SU-DHL-6 (cell line): ENCODE measurements at regions not wholly inside any gene's neighbourhood (a gene's known extent, or its start where the extent isn't known, plus 50 kb on each side); places are given as distances from the start of the nearest gene placed in this dataset.

ENCODE experiments used
- H2AFZ ChIP-seq: fragments of 200-600 bp; sonication (generic); 2 replicates; pipeline ENCODE4 v1.6.1; 2014; ENCODE audit warnings: low read depth, mild to moderate bottlenecking, moderate library complexity, mixed read lengths, antibody characterized with exemption, low read length; ENCODE audit not compliant: severe bottlenecking
- H3F3A ChIP-seq: fragments of 200-600 bp; shearing (Covaris generic); 2 replicates; pipeline ENCODE4 v1.6.0; 2016; ENCODE audit warnings: antibody characterized with exemption, mild to moderate bottlenecking; ENCODE audit not compliant: insufficient read depth
- H3K27ac ChIP-seq: fragments of 200-600 bp; sonication (generic); 2 replicates; pipeline ENCODE4 v1.5.1; 2016; ENCODE audit warnings: low read depth, mild to moderate bottlenecking, low read length, moderate library complexity, mixed read lengths
- H3K27me3 ChIP-seq: fragments of 200-600 bp; sonication (generic), shearing (Covaris generic); 2 replicates; pipeline ENCODE4 v1.6.0; 2014; ENCODE audit warnings: mild to moderate bottlenecking, low read length
- H3K36me3 ChIP-seq: fragments of 200-600 bp; sonication (generic); 2 replicates; pipeline ENCODE4 v1.6.1; 2014; ENCODE audit warnings: mild to moderate bottlenecking, low read length, mixed read lengths
- H3K4me2 ChIP-seq: fragments of 300-600, 200-600 bp; shearing (Covaris generic), sonication (generic); 2 replicates; pipeline ENCODE4 v1.6.0; 2014; ENCODE audit warnings: low read length, low read depth, mild to moderate bottlenecking; ENCODE audit not compliant: poor library complexity, severe bottlenecking
- H3K4me3 ChIP-seq: fragments of 200-600 bp; sonication (generic); 2 replicates; pipeline ENCODE4 v1.5.1; 2014; ENCODE audit warnings: antibody characterized with exemption, low read length, mild to moderate bottlenecking, mixed read lengths; ENCODE audit not compliant: insufficient read depth, poor library complexity, severe bottlenecking
- H3K79me2 ChIP-seq: fragments of 200-600 bp; sonication (generic); 2 replicates; pipeline ENCODE4 v1.6.1; 2014; ENCODE audit warnings: mild to moderate bottlenecking, low read length, moderate library complexity; ENCODE audit not compliant: insufficient read depth
- H3K9ac ChIP-seq: fragments of 200-600 bp; sonication (generic); 2 replicates; pipeline ENCODE4 v1.7.0; 2014; ENCODE audit warnings: mild to moderate bottlenecking, low read length
- H3K9me2 ChIP-seq: fragments of 200-600 bp; sonication (generic); replicated peaks from 2 replicates; pipeline ENCODE4 v1.6.1; 2014; ENCODE audit warnings: low read length; ENCODE audit not compliant: insufficient read depth
- H3K9me3 ChIP-seq: fragments of 200-600 bp; sonication (generic); 2 replicates; pipeline ENCODE4 v1.6.1; 2014; ENCODE audit warnings: low read length, mixed read lengths; ENCODE audit not compliant: insufficient read depth
- H4K20me1 ChIP-seq: fragments of 200-600 bp; sonication (generic); 2 replicates; pipeline ENCODE4 v1.6.1; 2014; ENCODE audit warnings: low read depth, mild to moderate bottlenecking, antibody characterized with exemption, low read length, moderate library complexity, mixed read lengths
- EZH2phosphoT487 ChIP-seq: fragments of 200-600 bp; sonication (generic), shearing (Covaris generic); conservative IDR thresholded peaks from 2 replicates; pipeline ENCODE4 v1.6.1; 2018; ENCODE audit warnings: mild to moderate bottlenecking, antibody characterized with exemption, low read length, moderate library complexity, mixed read lengths
- TF ChIP-seq, protein P1 (sequence below): fragments of 200-600 bp; sonication (generic); IDR thresholded peaks from one replicate; pipeline ENCODE4 v1.5.1; 2017; ENCODE audit warnings: antibody characterized with exemption, mild to moderate bottlenecking, low read length, moderate library complexity; ENCODE audit not compliant: insufficient read depth, poor library complexity, severe bottlenecking

- Histone ChIP-seq H3K36me3 (no peaks in the 10 kb centered on the region), H3K4me3 (no peak overlapping the region), H2AFZ (no peak overlapping the region), H3K27ac (no peak overlapping the region), H4K20me1 (no peaks in the 10 kb centered on the region), H3K9ac (no peak overlapping the region), H3K4me2 (no peak overlapping the region), H3K27me3 (no peaks in the 10 kb centered on the region), H3K79me2 (no peaks in the 10 kb centered on the region), H3K9me2 (no peaks in the 10 kb centered on the region; the same call in 1 of the 2 replicates), H3F3A (no peaks in the 10 kb centered on the region), H3K9me3 (no peaks in the 10 kb centered on the region)
- TF ChIP-seq, protein P1, sequence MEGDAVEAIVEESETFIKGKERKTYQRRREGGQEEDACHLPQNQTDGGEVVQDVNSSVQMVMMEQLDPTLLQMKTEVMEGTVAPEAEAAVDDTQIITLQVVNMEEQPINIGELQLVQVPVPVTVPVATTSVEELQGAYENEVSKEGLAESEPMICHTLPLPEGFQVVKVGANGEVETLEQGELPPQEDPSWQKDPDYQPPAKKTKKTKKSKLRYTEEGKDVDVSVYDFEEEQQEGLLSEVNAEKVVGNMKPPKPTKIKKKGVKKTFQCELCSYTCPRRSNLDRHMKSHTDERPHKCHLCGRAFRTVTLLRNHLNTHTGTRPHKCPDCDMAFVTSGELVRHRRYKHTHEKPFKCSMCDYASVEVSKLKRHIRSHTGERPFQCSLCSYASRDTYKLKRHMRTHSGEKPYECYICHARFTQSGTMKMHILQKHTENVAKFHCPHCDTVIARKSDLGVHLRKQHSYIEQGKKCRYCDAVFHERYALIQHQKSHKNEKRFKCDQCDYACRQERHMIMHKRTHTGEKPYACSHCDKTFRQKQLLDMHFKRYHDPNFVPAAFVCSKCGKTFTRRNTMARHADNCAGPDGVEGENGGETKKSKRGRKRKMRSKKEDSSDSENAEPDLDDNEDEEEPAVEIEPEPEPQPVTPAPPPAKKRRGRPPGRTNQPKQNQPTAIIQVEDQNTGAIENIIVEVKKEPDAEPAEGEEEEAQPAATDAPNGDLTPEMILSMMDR: no peak
- no peak for TF ChIP-seq EZH2phosphoT487
These were observed 209.7 kb upstream of the BOD1L1 start for GRCh38 chr4:13836946-13837912.

DNA sequence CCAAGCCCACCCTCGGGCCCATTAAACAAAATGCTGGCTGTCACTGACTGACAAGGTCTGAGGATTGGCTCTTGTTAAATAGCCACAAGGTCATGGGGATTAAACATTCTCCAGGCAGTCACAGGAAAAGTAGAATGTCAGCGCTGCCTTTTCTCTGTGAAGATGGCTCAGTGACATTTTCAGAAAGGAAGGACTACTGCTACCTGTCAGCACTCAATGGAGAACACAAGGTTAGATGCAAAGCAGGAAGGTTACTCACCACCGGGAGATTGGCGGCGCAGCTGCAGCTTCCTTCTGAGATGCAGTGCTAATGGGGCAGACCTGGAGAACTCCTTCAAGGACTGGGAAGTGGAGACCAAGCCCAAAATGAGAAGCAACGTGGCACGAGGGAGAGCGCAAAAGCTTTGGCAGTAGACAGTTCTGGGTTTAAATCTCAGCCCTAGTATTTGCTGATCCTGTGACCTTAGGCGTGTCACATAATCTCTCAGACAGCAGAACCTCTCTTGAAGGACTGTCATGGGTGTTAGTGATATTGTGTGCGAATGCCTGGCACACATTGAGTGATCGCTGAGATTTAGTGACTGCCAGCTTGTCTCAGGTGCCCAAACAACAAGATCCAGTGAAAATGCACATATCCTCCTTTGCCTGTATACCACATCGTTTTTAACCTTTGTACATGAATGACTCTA, 213.1 kb upstream of the BOD1L1 start:
- no peak for TF ChIP-seq EZH2phosphoT487
- TF ChIP-seq, protein P1: no peak
- no peak overlapping the region for H3K9ac ChIP-seq
- H3K9me3 ChIP-seq: no peaks in the 10 kb centered on the region
- no peak overlapping the region for H3K4me2 ChIP-seq
- H2AFZ ChIP-seq: no peak overlapping the region
- H3K27ac ChIP-seq: no peak overlapping the region
- no peaks in the 10 kb centered on the region; the same call in 1 of the 2 replicates for H3K9me2 ChIP-seq
- H3K27me3 ChIP-seq: no peaks in the 10 kb centered on the region
- H3K4me3 ChIP-seq: no peak overlapping the region
- H3F3A ChIP-seq: no peaks in the 10 kb centered on the region
- no peaks in the 10 kb centered on the region for H4K20me1 ChIP-seq
- H3K36me3 ChIP-seq: no peaks in the 10 kb centered on the region
- H3K79me2 ChIP-seq: no peaks in the 10 kb centered on the region

DNA sequence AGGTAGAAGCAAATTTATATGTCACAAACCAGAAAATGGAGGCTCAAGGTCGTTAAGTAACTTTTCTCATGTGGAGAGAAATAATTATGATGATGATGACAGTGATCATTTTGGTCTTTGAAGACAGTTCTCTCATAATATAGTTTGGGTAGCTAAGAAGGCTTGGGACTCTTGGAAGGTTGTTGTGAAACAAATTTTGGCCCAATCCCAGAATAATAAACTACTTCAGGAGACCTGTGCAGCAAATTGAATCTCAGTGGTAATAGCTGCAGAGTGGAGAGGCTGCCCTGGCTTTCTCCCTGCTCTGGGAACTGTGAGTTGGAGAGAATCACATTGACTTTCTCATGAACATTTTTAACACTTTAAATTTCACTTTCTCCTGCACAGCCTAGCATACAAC, 217.2 kb upstream of the BOD1L1 start:
- no peaks in the 10 kb centered on the region for H3K9me3 ChIP-seq
- no peaks in the 10 kb centered on the region for H3K79me2 ChIP-seq
- no peaks in the 10 kb centered on the region for H3K27me3 ChIP-seq
- no peak overlapping the region for H2AFZ ChIP-seq
- H3F3A ChIP-seq: no peaks in the 10 kb centered on the region
- H4K20me1 ChIP-seq: no peaks in the 10 kb centered on the region
- no peak overlapping the region for H3K4me2 ChIP-seq
- no peaks in the 10 kb centered on the region for H3K36me3 ChIP-seq
- no peak overlapping the region for H3K27ac ChIP-seq
- TF ChIP-seq EZH2phosphoT487: no peak
- TF ChIP-seq, protein P1: no peak
- no peaks in the 10 kb centered on the region; the same call in 1 of the 2 replicates for H3K9me2 ChIP-seq
- H3K9ac ChIP-seq: no peak overlapping the region
- no peak overlapping the region for H3K4me3 ChIP-seq
